ENCODE measurements at regions not wholly inside any gene's neighbourhood (a gene's known extent, or its start where the extent isn't known, plus 50 kb on each side); places are given as distances from the start of the nearest gene placed in this dataset.

DNA sequence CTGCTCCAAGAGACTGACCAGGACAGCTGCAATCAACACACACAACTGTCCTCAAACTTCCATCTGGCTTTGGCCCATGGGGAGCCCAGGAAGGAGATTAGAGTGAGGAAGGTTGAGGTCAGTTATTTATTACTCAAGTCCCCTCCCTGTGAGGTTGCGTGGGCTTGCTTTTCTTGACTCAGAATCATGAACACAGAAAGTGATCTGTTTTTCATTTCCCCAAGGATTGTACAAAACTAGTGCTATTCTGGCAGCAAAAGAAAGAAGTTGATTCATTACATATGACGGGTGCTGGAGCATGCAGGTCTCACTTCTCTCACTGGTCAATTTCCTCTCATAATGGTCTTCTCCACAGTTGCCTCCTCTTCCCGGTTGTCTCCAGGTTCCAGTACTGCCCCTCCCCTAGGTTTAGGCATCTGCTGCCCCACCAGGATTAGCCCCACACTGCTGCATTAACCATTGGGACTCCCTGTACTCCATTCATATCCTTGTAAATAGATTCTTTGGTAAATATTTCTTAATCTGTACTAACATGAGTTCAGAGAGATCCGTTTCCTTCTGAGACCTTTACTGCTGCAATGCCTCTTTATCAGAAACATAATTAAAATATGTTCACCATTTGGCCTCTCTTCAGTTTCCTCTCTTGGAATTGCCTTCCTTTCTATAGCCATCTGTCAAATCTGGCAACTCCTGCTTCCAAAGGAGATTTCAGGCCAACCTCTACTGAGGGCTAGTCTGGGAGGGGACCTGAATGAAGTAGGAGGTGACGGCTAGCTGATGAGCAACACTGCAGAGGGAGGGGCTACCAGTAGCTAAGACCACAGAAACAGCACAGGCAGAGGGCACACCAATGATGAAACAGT, 888.8 kb downstream of the QKI start:
- FAIRE-seq = no peak
- H3K79me2 ChIP-seq (ENCODE audit: control insufficient read depth, insufficient read depth, low read length) = no peaks in the 10 kb centered on the region
- no peak for DNase-seq (ENCODE audit: low read depth, low spot score)
- no peaks in the 10 kb centered on the region for H3K4me1 ChIP-seq (ENCODE audit: control insufficient read depth, extremely low read depth, insufficient read depth, low read length)
- H3K27ac ChIP-seq (ENCODE audit: control insufficient read depth, insufficient read depth, low read length) = no peak overlapping the region
- no peak overlapping the region for H3K4me2 ChIP-seq (ENCODE audit: control insufficient read depth, extremely low read depth, insufficient read depth, low read depth, low read length)
- no peak overlapping the region for H3K9ac ChIP-seq (ENCODE audit: control insufficient read depth, extremely low read depth, insufficient read depth, low read length)
- no peaks in the 10 kb centered on the region for H3K27me3 ChIP-seq (ENCODE audit: control insufficient read depth, extremely low read depth, insufficient read depth, low read length)
- no peak overlapping the region for H2AFZ ChIP-seq (ENCODE audit: control insufficient read depth, low read length)
- no peak overlapping the region for H3K4me3 ChIP-seq (ENCODE audit: control insufficient read depth in 2 of 3, extremely low read depth in 1 of 3, insufficient read depth in 2 of 3, low read depth in 1 of 3, low read length in 3 of 3)
- H4K20me1 ChIP-seq (ENCODE audit: control insufficient read depth, extremely low read depth, insufficient read depth, low read length) = no peaks in the 10 kb centered on the region
- no peaks in the 10 kb centered on the region for H3K9me1 ChIP-seq (ENCODE audit: control insufficient read depth, extremely low read depth, insufficient read depth, low read length)
- dilution Hi-C loops (cut with MboI; ENCODE audit: extremely low pct_ligation_motif_present, low sequenced_read_pairs) = no loop called here
- no peaks in the 10 kb centered on the region for H3K9me3 ChIP-seq (ENCODE audit: control insufficient read depth, low read depth, low read length)
- TF ChIP-seq CTCF (optimal IDR thresholded peaks at IDR 0.05 in 1 of 3, IDR thresholded peaks at IDR 0.05 in 1 of 3, conservative IDR thresholded peaks at IDR 0.05 in 1 of 3; ENCODE audit: extremely low read depth in 1 of 3, insufficient read depth in 2 of 3, low read length in 3 of 3) = no peak
- no peak for TF ChIP-seq EZH2 (IDR thresholded peaks at IDR 0.05; ENCODE audit: low read length)
- no peaks in the 10 kb centered on the region for H3K36me3 ChIP-seq (ENCODE audit: control insufficient read depth in 2 of 2, extremely low read depth in 1 of 2, insufficient read depth in 2 of 2, low read length in 2 of 2)

GRCh38 chr6:164296411-164296810, 881.9 kb downstream of the QKI start:
- no peaks in the 10 kb centered on the region for H3K79me2 ChIP-seq (ENCODE audit: control insufficient read depth, insufficient read depth, low read length)
- H4K20me1 ChIP-seq (ENCODE audit: control insufficient read depth, extremely low read depth, insufficient read depth, low read length) = no peaks in the 10 kb centered on the region
- H3K4me1 ChIP-seq (ENCODE audit: control insufficient read depth, extremely low read depth, insufficient read depth, low read length) = no peaks in the 10 kb centered on the region
- FAIRE-seq (no peak), DNase-seq (ENCODE audit: low read depth, low spot score) (no peak)
- no peaks in the 10 kb centered on the region for H3K36me3 ChIP-seq (ENCODE audit: control insufficient read depth in 2 of 2, extremely low read depth in 1 of 2, insufficient read depth in 2 of 2, low read length in 2 of 2)
- H3K27me3 ChIP-seq (ENCODE audit: control insufficient read depth, extremely low read depth, insufficient read depth, low read length) = no peaks in the 10 kb centered on the region
- TF ChIP-seq CTCF (optimal IDR thresholded peaks at IDR 0.05 in 1 of 3, IDR thresholded peaks at IDR 0.05 in 1 of 3, conservative IDR thresholded peaks at IDR 0.05 in 1 of 3; ENCODE audit: extremely low read depth in 1 of 3, insufficient read depth in 2 of 3, low read length in 3 of 3) (no peak), EZH2 (IDR thresholded peaks at IDR 0.05; ENCODE audit: low read length) (no peak)
- H3K4me2 ChIP-seq (ENCODE audit: control insufficient read depth, extremely low read depth, insufficient read depth, low read depth, low read length) = no peak overlapping the region
- H2AFZ ChIP-seq (ENCODE audit: control insufficient read depth, low read length) = no peak overlapping the region
- H3K27ac ChIP-seq (ENCODE audit: control insufficient read depth, insufficient read depth, low read length) = no peak overlapping the region
- dilution Hi-C loops (cut with MboI; ENCODE audit: extremely low pct_ligation_motif_present, low sequenced_read_pairs) = no loop called here
- H3K9ac ChIP-seq (ENCODE audit: control insufficient read depth, extremely low read depth, insufficient read depth, low read length) = no peak overlapping the region
- H3K9me1 ChIP-seq (ENCODE audit: control insufficient read depth, extremely low read depth, insufficient read depth, low read length) = no peaks in the 10 kb centered on the region
- H3K9me3 ChIP-seq (ENCODE audit: control insufficient read depth, low read depth, low read length) = no peaks in the 10 kb centered on the region
- H3K4me3 ChIP-seq (ENCODE audit: control insufficient read depth in 2 of 3, extremely low read depth in 1 of 3, insufficient read depth in 2 of 3, low read depth in 1 of 3, low read length in 3 of 3) = no peak overlapping the region

Measured in keratinocyte (primary cell).